RWPE2 (cell line): ENCODE measurements at regions not wholly inside any gene's neighbourhood (a gene's known extent, or its start where the extent isn't known, plus 50 kb on each side); places are given as distances from the start of the nearest gene placed in this dataset.

Experiments
- ATAC-seq: fragments of 200-7000 bp; cut with Tn5 transposase; 3 replicates; pipeline ENCODE4 v1.9.1; 2021; ENCODE audit warnings: low read depth
- DNase-seq: peaks from one replicate; pipeline ENCODE4 v3.0.0-alpha.2; 2020; ENCODE audit warnings: low spot score
- H3K27ac ChIP-seq: fragments of 450-650 bp; 2 replicates; pipeline ENCODE4 v1.5.1; 2017; ENCODE audit warnings: mild to moderate bottlenecking; ENCODE audit not compliant: poor library complexity, severe bottlenecking
- H3K27me3 ChIP-seq: fragments of 250-450 bp; sonication (Bioruptor Pico); 2 replicates; pipeline ENCODE4 v1.5.1; 2021; ENCODE audit warnings: mild to moderate bottlenecking, moderate library complexity; ENCODE audit not compliant: insufficient read depth, poor library complexity, severe bottlenecking
- H3K36me3 ChIP-seq: fragments of 250-450 bp; sonication (Bioruptor Pico); 2 replicates; pipeline ENCODE4 v1.5.1; 2020; ENCODE audit warnings: low read depth, mild to moderate bottlenecking, moderate library complexity
- H3K4me1 ChIP-seq: fragments of 250-450 bp; sonication (Bioruptor Pico); 2 replicates; pipeline ENCODE4 v1.5.1; 2021; ENCODE audit warnings: mild to moderate bottlenecking, moderate library complexity; ENCODE audit not compliant: insufficient read depth, poor library complexity, severe bottlenecking
- H3K4me3 ChIP-seq: fragments of 250-450 bp; sonication (Bioruptor Pico); 2 replicates; pipeline ENCODE4 v1.5.1; 2021; ENCODE audit warnings: mild to moderate bottlenecking, moderate library complexity; ENCODE audit not compliant: severe bottlenecking
- H3K9me3 ChIP-seq: fragments of 250-450 bp; sonication (Bioruptor Pico); 2 replicates; pipeline ENCODE4 v1.5.1; 2021; ENCODE audit warnings: mild to moderate bottlenecking, moderate library complexity; ENCODE audit not compliant: severe bottlenecking
- CTCF ChIP-seq: fragments of 450-650 bp; IDR thresholded peaks from one replicate; pipeline ENCODE4 v1.5.1; 2017; ENCODE audit warnings: mild to moderate bottlenecking, moderate library complexity; ENCODE audit not compliant: poor library complexity, severe bottlenecking

GRCh38 chr4:35464964-35465528 is 779.3 kb downstream of the ARAP2 start:
- TF ChIP-seq CTCF, result no peak
- Histone ChIP-seq H3K9me3 (no peaks in the 10 kb centered on the region), H3K27me3 (no peaks in the 10 kb centered on the region), H3K27ac (no peak overlapping the region), H3K4me1 (no peaks in the 10 kb centered on the region), H3K4me3 (no peak overlapping the region), H3K36me3 (no peaks in the 10 kb centered on the region)
- ATAC-seq (0 out of 3 replicates have a peak, but pooled peaks have one; percentile 31), DNase-seq (no peak)

- ATAC-seq, result no peak
These were observed 753.2 kb downstream of the ARAP2 start for GRCh38 chr4:35491093-35491492.

GRCh38 chr4:35493977-35494376 is 750.3 kb downstream of the ARAP2 start:
- Histone ChIP-seq H3K36me3 (no peaks in the 10 kb centered on the region), H3K27ac (no peak overlapping the region), H3K27me3 (no peaks in the 10 kb centered on the region), H3K9me3 (no peaks in the 10 kb centered on the region), H3K4me1 (no peaks in the 10 kb centered on the region), H3K4me3 (no peak overlapping the region)
- ATAC-seq, result no peak
- TF ChIP-seq CTCF, result no peak
- DNase-seq, result no peak

More at GRCh38 chr4:35491093-35491492, 753.2 kb downstream of the ARAP2 start:
- Histone ChIP-seq H3K9me3 (no peaks in the 10 kb centered on the region), H3K4me1 (no peaks in the 10 kb centered on the region), H3K27ac (no peak overlapping the region), H3K36me3 (no peaks in the 10 kb centered on the region), H3K27me3 (no peaks in the 10 kb centered on the region), H3K4me3 (no peak overlapping the region)
- TF ChIP-seq CTCF, result no peak
- no peak for DNase-seq

GRCh38 chr4:35494955-35495354 is 749.4 kb downstream of the ARAP2 start:
- no peak for ATAC-seq
- Histone ChIP-seq H3K4me3 (no peak overlapping the region), H3K4me1 (no peaks in the 10 kb centered on the region), H3K36me3 (no peaks in the 10 kb centered on the region), H3K27ac (no peak overlapping the region), H3K9me3 (no peaks in the 10 kb centered on the region), H3K27me3 (no peaks in the 10 kb centered on the region)
- peak; percentile 17 for DNase-seq
- TF ChIP-seq CTCF, result no peak

GRCh38 chr4:35500812-35501211 is 743.5 kb downstream of the ARAP2 start:
- ATAC-seq (no peak), DNase-seq (no peak)
- no peak for TF ChIP-seq CTCF

More at GRCh38 chr4:35500812-35501211, 743.5 kb downstream of the ARAP2 start:
- Histone ChIP-seq H3K4me3 (no peak overlapping the region), H3K4me1 (no peaks in the 10 kb centered on the region), H3K27ac (no peak overlapping the region), H3K36me3 (no peaks in the 10 kb centered on the region), H3K27me3 (no peaks in the 10 kb centered on the region), H3K9me3 (no peaks in the 10 kb centered on the region)
